ENCODE measurements at regions not wholly inside any gene's neighbourhood (a gene's known extent, or its start where the extent isn't known, plus 50 kb on each side); places are given as distances from the start of the nearest gene placed in this dataset.

GRCh38 chr7:118082506-118082905, 101.5 kb upstream of the LSM8 start:
- no peak overlapping the region for H3K27ac ChIP-seq
- no peaks in the 10 kb centered on the region for H3K79me2 ChIP-seq
- H3K4me2 ChIP-seq = no peak overlapping the region
- H2AFZ ChIP-seq = no peak overlapping the region
- no peaks in the 10 kb centered on the region for H3K4me1 ChIP-seq (ENCODE audit: insufficient read depth)
- no peaks in the 10 kb centered on the region for H3K9me3 ChIP-seq (ENCODE audit: low read depth)
- no peaks in the 10 kb centered on the region for H4K20me1 ChIP-seq (ENCODE audit: insufficient read depth, poor library complexity, severe bottlenecking)
- H3K36me3 ChIP-seq (replicated peaks; ENCODE audit: insufficient read depth, low read depth) = no peaks in the 10 kb centered on the region
- no peak overlapping the region for H3K4me3 ChIP-seq
- DNase-seq (ENCODE audit: low spot score) = no peak
- TF ChIP-seq EZH2phosphoT487 (IDR thresholded peaks at IDR 0.05; ENCODE audit: low read depth, severe bottlenecking, unreplicated experiment) = no peak
- TF ChIP-seq CTCF (IDR thresholded peaks at IDR 0.05; ENCODE audit: poor library complexity) = no peak
- no peak for TF ChIP-seq EZH2 (IDR thresholded peaks at IDR 0.05; ENCODE audit: borderline replicate concordance)
- no peaks in the 10 kb centered on the region for H3K27me3 ChIP-seq
- no peaks in the 10 kb centered on the region for H3K9me2 ChIP-seq (replicated peaks; ENCODE audit: insufficient read depth)

- Histone ChIP-seq H3K9me2 (replicated peaks; ENCODE audit: insufficient read depth) (no peaks in the 10 kb centered on the region), H3K27ac (no peak overlapping the region), H3K27me3 (no peaks in the 10 kb centered on the region), H3K79me2 (no peaks in the 10 kb centered on the region), H2AFZ (no peak overlapping the region), H3K36me3 (replicated peaks; ENCODE audit: insufficient read depth, low read depth) (no peaks in the 10 kb centered on the region), H3K4me3 (no peak overlapping the region), H3K9me3 (ENCODE audit: low read depth) (no peaks in the 10 kb centered on the region), H3K4me1 (ENCODE audit: insufficient read depth) (no peaks in the 10 kb centered on the region), H4K20me1 (ENCODE audit: insufficient read depth, poor library complexity, severe bottlenecking) (no peaks in the 10 kb centered on the region), H3K4me2 (no peak overlapping the region)
- TF ChIP-seq EZH2phosphoT487 (IDR thresholded peaks at IDR 0.05; ENCODE audit: low read depth, severe bottlenecking, unreplicated experiment) (no peak), EZH2 (IDR thresholded peaks at IDR 0.05; ENCODE audit: borderline replicate concordance) (no peak), CTCF (IDR thresholded peaks at IDR 0.05; ENCODE audit: poor library complexity) (no peak)
- no peak for DNase-seq (ENCODE audit: low spot score)
- 53% methylated on average over 3 of the region's 3 CpGs for WGBS (ENCODE audit: low lambda C conversion rate, missing lambda C conversion rate)
These were observed 99.0 kb upstream of the LSM8 start for GRCh38 chr7:118085000-118085399.

- TF ChIP-seq EZH2 (IDR thresholded peaks at IDR 0.05; ENCODE audit: borderline replicate concordance) = no peak
- no peak for TF ChIP-seq EZH2phosphoT487 (IDR thresholded peaks at IDR 0.05; ENCODE audit: low read depth, severe bottlenecking, unreplicated experiment)
- WGBS (ENCODE audit: low lambda C conversion rate, missing lambda C conversion rate) = 92% methylated on average over 2 of the region's 2 CpGs
- no peaks in the 10 kb centered on the region for H3K9me2 ChIP-seq (replicated peaks; ENCODE audit: insufficient read depth)
- H3K27me3 ChIP-seq = no peaks in the 10 kb centered on the region
- H3K4me1 ChIP-seq (ENCODE audit: insufficient read depth) = no peaks in the 10 kb centered on the region
- H2AFZ ChIP-seq = no peak overlapping the region
- H3K27ac ChIP-seq = no peak overlapping the region
- no peak overlapping the region for H3K4me2 ChIP-seq
- DNase-seq (ENCODE audit: low spot score) = no peak
- H3K9me3 ChIP-seq (ENCODE audit: low read depth) = no peaks in the 10 kb centered on the region
- H3K36me3 ChIP-seq (replicated peaks; ENCODE audit: insufficient read depth, low read depth) = no peaks in the 10 kb centered on the region
- H4K20me1 ChIP-seq (ENCODE audit: insufficient read depth, poor library complexity, severe bottlenecking) = no peaks in the 10 kb centered on the region
- H3K79me2 ChIP-seq = no peaks in the 10 kb centered on the region
- no peak overlapping the region for H3K4me3 ChIP-seq
These were observed 96.8 kb upstream of the LSM8 start for GRCh38 chr7:118087126-118087525.

GRCh38 chr7:118094044-118094443, 89.9 kb upstream of the LSM8 start:
- H3K36me3 ChIP-seq (replicated peaks; ENCODE audit: insufficient read depth, low read depth) = no peaks in the 10 kb centered on the region
- TF ChIP-seq EZH2phosphoT487 (IDR thresholded peaks at IDR 0.05; ENCODE audit: low read depth, severe bottlenecking, unreplicated experiment) (no peak), CTCF (IDR thresholded peaks at IDR 0.05; ENCODE audit: poor library complexity) (no peak), EZH2 (IDR thresholded peaks at IDR 0.05; ENCODE audit: borderline replicate concordance) (no peak)
- no peaks in the 10 kb centered on the region for H3K9me2 ChIP-seq (replicated peaks; ENCODE audit: insufficient read depth)
- DNase-seq (ENCODE audit: low spot score) = no peak
- H4K20me1 ChIP-seq (ENCODE audit: insufficient read depth, poor library complexity, severe bottlenecking) = no peaks in the 10 kb centered on the region
- no peaks in the 10 kb centered on the region for H3K4me1 ChIP-seq (ENCODE audit: insufficient read depth)
- WGBS (ENCODE audit: low lambda C conversion rate, missing lambda C conversion rate) = 96% methylated on average over 1 of the region's 1 CpG
- H3K27me3 ChIP-seq = no peaks in the 10 kb centered on the region
- H3K79me2 ChIP-seq = no peaks in the 10 kb centered on the region
- H3K4me2 ChIP-seq = no peak overlapping the region
- H2AFZ ChIP-seq = no peak overlapping the region
- H3K9me3 ChIP-seq (ENCODE audit: low read depth) = no peaks in the 10 kb centered on the region
- H3K4me3 ChIP-seq = no peak overlapping the region
- no peak overlapping the region for H3K27ac ChIP-seq
